ENCODE measurements at regions not wholly inside any gene's neighbourhood (a gene's known extent, or its start where the extent isn't known, plus 50 kb on each side); places are given as distances from the start of the nearest gene placed in this dataset.

DNA sequence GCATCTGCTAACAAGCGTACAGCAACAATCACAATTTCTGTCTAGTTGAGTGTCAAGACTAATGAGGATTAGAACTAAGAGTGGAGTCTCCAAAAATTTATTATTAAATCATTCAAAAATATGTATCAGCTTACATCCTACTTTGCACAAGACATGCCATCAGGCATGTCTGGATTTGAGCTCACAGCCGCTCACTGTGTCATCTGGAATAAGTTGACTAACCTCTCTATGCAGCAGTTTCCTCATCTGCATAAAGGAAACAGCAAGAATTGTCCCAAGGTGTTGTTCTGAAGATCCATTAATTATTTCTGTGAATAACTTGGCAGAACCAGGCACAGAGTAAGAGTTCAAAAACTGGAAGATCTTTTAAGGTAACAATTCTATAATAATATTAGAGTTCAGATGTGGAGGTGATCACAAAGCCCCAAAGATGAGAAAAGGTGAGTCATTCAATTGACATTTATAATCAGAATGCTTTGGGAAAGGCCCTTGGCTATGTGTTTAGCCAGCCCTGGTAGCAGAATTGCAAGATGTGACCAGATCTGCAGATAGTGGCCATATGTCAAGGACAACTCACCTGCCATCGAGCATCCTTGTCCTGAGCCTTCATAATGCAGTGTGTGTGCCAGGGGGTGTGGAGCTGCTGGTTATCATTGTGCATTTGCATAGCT is 264.0 kb downstream of the FOXA2 start:
- TF ChIP-seq, protein P1, sequence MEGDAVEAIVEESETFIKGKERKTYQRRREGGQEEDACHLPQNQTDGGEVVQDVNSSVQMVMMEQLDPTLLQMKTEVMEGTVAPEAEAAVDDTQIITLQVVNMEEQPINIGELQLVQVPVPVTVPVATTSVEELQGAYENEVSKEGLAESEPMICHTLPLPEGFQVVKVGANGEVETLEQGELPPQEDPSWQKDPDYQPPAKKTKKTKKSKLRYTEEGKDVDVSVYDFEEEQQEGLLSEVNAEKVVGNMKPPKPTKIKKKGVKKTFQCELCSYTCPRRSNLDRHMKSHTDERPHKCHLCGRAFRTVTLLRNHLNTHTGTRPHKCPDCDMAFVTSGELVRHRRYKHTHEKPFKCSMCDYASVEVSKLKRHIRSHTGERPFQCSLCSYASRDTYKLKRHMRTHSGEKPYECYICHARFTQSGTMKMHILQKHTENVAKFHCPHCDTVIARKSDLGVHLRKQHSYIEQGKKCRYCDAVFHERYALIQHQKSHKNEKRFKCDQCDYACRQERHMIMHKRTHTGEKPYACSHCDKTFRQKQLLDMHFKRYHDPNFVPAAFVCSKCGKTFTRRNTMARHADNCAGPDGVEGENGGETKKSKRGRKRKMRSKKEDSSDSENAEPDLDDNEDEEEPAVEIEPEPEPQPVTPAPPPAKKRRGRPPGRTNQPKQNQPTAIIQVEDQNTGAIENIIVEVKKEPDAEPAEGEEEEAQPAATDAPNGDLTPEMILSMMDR (IDR thresholded peaks at IDR 0.05): no peak
- TF ChIP-seq POLR2A (IDR thresholded peaks at IDR 0.05): no peak
